CD4-positive, alpha-beta T cell (primary cell): ENCODE measurements at regions not wholly inside any gene's neighbourhood (a gene's known extent, or its start where the extent isn't known, plus 50 kb on each side); places are given as distances from the start of the nearest gene placed in this dataset.

Source experiments
- ATAC-seq: fragments of 200-7000 bp; cut with Tn5 transposase; one replicate; pipeline ENCODE4 v1.10.0; 2022; ENCODE audit warnings: mild to moderate bottlenecking; ENCODE audit not compliant: poor library complexity
- CTCF ChIA-PET: fragments of 350-600 bp; sonication (Branson Sonifier 250); formaldehyde crosslinking; loops from one replicate; lab custom pipeline; 2021; ENCODE audit warnings: antibody characterized with exemption, inconsistent platforms; lab: Charles Lee
- POLR2A ChIA-PET: fragments of 350-600 bp; sonication (Branson Sonifier 250); formaldehyde crosslinking; loops from one replicate; lab custom pipeline; 2021; ENCODE audit warnings: antibody characterized with exemption, inconsistent platforms; lab: Charles Lee
- DNase-seq, 14 experiments: peaks; one replicate each; pipeline ENCODE4 v3.0.0-alpha.2; 2013 to 2020; ENCODE audit warnings: mixed read lengths in 2 of 14
- H3K27ac ChIP-seq, 2 donors: one replicate each; pipeline versions ENCODE4 v1.5.1 to v1.7.0; 2013; ENCODE audit warnings: low read length in 2 of 2, low read depth in 1 of 2, mild to moderate bottlenecking in 1 of 2
- H3K27me3 ChIP-seq, 2 experiments: 1 replicate in 1 of 2; 2 replicates in 1 of 2; pipeline versions ENCODE4 v1.6.1 to v1.7.0; 2013; ENCODE audit warnings: low read length in 2 of 2, control low read depth in 1 of 2, mild to moderate bottlenecking in 1 of 2, moderate library complexity in 1 of 2; ENCODE audit not compliant: insufficient read depth in 2 of 2, control insufficient read depth in 1 of 2
- H3K36me3 ChIP-seq: one replicate; pipeline ENCODE4 v1.6.1; 2013; ENCODE audit warnings: low read length, control low read depth; ENCODE audit not compliant: insufficient read depth
- H3K4me1 ChIP-seq: one replicate; pipeline ENCODE4 v1.6.1; 2013; ENCODE audit warnings: low read length, control low read depth; ENCODE audit not compliant: insufficient read depth
- H3K4me3 ChIP-seq: one replicate; pipeline ENCODE4 v1.5.1; 2013; ENCODE audit warnings: mild to moderate bottlenecking, low read length, moderate library complexity
- H3K9me3 ChIP-seq, 2 experiments: 1 replicate in 1 of 2; 2 replicates in 1 of 2; pipeline versions ENCODE4 v1.6.1 to v1.7.0; 2013; ENCODE audit warnings: low read length in 2 of 2, mild to moderate bottlenecking in 2 of 2, control low read depth in 1 of 2, moderate library complexity in 1 of 2; ENCODE audit not compliant: control insufficient read depth in 1 of 2, insufficient read depth in 1 of 2
- H3K27ac Mint-ChIP-seq: one replicate; pipeline ENCODE4 v1.8.0; 2020; ENCODE audit warnings: mixed read lengths
- H3K27me3 Mint-ChIP-seq: one replicate; pipeline ENCODE4 v1.8.0; 2021; ENCODE audit warnings: mixed read lengths
- H3K36me3 Mint-ChIP-seq: one replicate; pipeline ENCODE4 v1.8.0; 2021; ENCODE audit warnings: low read depth, mixed read lengths
- H3K4me1 Mint-ChIP-seq: one replicate; pipeline ENCODE4 v1.8.0; 2021; ENCODE audit warnings: low read depth, mixed read lengths
- H3K4me3 Mint-ChIP-seq: one replicate; pipeline ENCODE4 v1.8.0; 2020; ENCODE audit warnings: mild to moderate bottlenecking, mixed read lengths
- H3K9me3 Mint-ChIP-seq: one replicate; pipeline ENCODE4 v1.8.0; 2020; ENCODE audit warnings: mixed read lengths
- CTCF ChIP-seq: fragments of 200-600 bp; IDR thresholded peaks from one replicate; pipeline ENCODE4 v1.8.0; 2022; ENCODE audit warnings: antibody characterized with exemption, mild to moderate bottlenecking
- intact Hi-C, 2 experiments: fragments of 100-400 bp; cut with DNase I in 1 of 2; cut with micrococcal nuclease in 1 of 2; formaldehyde crosslinking; loops; one replicate each; pipeline versions ENCODE4 v1.15.1 to v1.9.0; 2023 to 2025; cut with DNase I, micrococcal nuclease

GRCh38 chr11:116334596-116334995, 438.2 kb downstream of the BUD13 start:
- Mint-ChIP-seq H3K4me3 (no peak overlapping the region), H3K9me3 (peaks cover 2% of the 10 kb centered on the region), H3K27me3 (peaks cover 12% of the 10 kb centered on the region), H3K36me3 (no peaks in the 10 kb centered on the region), H3K27ac (no peak overlapping the region), H3K4me1 (no peaks in the 10 kb centered on the region)
- Histone ChIP-seq H3K27ac (no peak overlapping the region), H3K4me1 (no peaks in the 10 kb centered on the region), H3K36me3 (no peaks in the 10 kb centered on the region), H3K4me3 (no peak overlapping the region), H3K27me3 (peaks cover 0 to 4% of the 10 kb centered on the region in 2 experiments), H3K9me3 (peaks cover 5 to 6% of the 10 kb centered on the region in 2 experiments)
- intact Hi-C loops = no loop called here
- ChIA-PET POLR2A (no interaction called here), CTCF (no interaction called here)
- ATAC-seq (no peak), DNase-seq (no peak)
- TF ChIP-seq CTCF = no peak

- ChIA-PET POLR2A (no interaction called here), CTCF (no interaction called here)
- ATAC-seq (no peak), DNase-seq (peak in 1 of 14 experiments; percentile 17)
- H3K4me1 ChIP-seq = no peaks in the 10 kb centered on the region
- TF ChIP-seq CTCF = no peak
- H3K9me3 ChIP-seq = peaks cover 5 to 6% of the 10 kb centered on the region in 2 experiments
- intact Hi-C loops = no loop called here
- no peak overlapping the region for H3K27ac ChIP-seq
- Mint-ChIP-seq H3K9me3 (peaks cover 2% of the 10 kb centered on the region), H3K4me3 (no peak overlapping the region), H3K27me3 (peaks cover 18% of the 10 kb centered on the region), H3K27ac (no peak overlapping the region), H3K36me3 (no peaks in the 10 kb centered on the region), H3K4me1 (no peaks in the 10 kb centered on the region)
- H3K4me3 ChIP-seq = no peak overlapping the region
- peaks cover 0 to 4% of the 10 kb centered on the region in 2 experiments for H3K27me3 ChIP-seq
- H3K36me3 ChIP-seq = no peaks in the 10 kb centered on the region
These were observed 439.7 kb downstream of the BUD13 start for GRCh38 chr11:116333001-116333535.

GRCh38 chr11:116332391-116332790, 440.4 kb downstream of the BUD13 start:
- no peak for ATAC-seq
- no peak for DNase-seq
- H3K9me3 Mint-ChIP-seq = peaks cover 2% of the 10 kb centered on the region
- H3K4me1 Mint-ChIP-seq = no peaks in the 10 kb centered on the region
- H3K27me3 ChIP-seq = peaks cover 0 to 4% of the 10 kb centered on the region in 2 experiments
- no peak overlapping the region for H3K27ac ChIP-seq
- intact Hi-C loops = no loop called here
- H3K4me3 Mint-ChIP-seq = no peak overlapping the region
- H3K36me3 ChIP-seq = no peaks in the 10 kb centered on the region
- POLR2A ChIA-PET = no interaction called here
- H3K27ac Mint-ChIP-seq = no peak overlapping the region
- peaks cover 18% of the 10 kb centered on the region for H3K27me3 Mint-ChIP-seq
- H3K4me3 ChIP-seq = no peak overlapping the region
- peaks cover 0 to 5% of the 10 kb centered on the region in 2 experiments for H3K9me3 ChIP-seq
- H3K36me3 Mint-ChIP-seq = no peaks in the 10 kb centered on the region
- CTCF ChIA-PET = no interaction called here
- TF ChIP-seq CTCF = no peak
- no peaks in the 10 kb centered on the region for H3K4me1 ChIP-seq
